NB4 (cell line): ENCODE measurements at regions not wholly inside any gene's neighbourhood (a gene's known extent, or its start where the extent isn't known, plus 50 kb on each side); places are given as distances from the start of the nearest gene placed in this dataset.
"Not testable (repeated sequence)": the region's sequence is repeated elsewhere in the genome, so short reads cannot be mapped to it uniquely, and the experiment has no call there.

ENCODE experiments used
- POLR2A ChIP-seq: IDR thresholded peaks from 2 replicates; pipeline ENCODE4 v1.6.1; 2011; ENCODE audit warnings: mild to moderate bottlenecking; ENCODE audit not compliant: insufficient read length; ENCODE audit errors: extremely low read depth
- TF ChIP-seq, protein P1 (sequence below): IDR thresholded peaks from one replicate; pipeline ENCODE4 v1.5.1; 2012; ENCODE audit warnings: low read depth, low read length

DNA sequence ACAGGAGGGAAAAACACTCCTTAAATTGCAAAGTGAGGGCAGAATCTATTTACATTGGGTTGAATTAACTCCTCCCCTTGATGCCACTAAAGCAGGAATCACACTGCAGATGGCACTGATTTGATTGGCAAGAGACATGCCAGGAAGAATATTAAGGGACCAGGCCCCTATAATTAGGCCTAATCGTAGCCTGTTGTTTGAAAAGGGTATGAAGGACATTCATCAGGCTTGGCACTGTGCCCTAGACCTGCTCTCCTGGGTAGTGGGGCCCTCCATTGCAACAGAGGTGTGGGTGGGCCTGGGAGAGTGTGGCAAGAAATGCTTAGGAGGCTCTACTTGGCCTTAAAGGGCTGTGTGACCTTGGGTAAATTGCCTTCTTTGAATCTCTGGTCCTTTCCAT is 102.3 kb downstream of the SINHCAF start:
- TF ChIP-seq, protein P1, sequence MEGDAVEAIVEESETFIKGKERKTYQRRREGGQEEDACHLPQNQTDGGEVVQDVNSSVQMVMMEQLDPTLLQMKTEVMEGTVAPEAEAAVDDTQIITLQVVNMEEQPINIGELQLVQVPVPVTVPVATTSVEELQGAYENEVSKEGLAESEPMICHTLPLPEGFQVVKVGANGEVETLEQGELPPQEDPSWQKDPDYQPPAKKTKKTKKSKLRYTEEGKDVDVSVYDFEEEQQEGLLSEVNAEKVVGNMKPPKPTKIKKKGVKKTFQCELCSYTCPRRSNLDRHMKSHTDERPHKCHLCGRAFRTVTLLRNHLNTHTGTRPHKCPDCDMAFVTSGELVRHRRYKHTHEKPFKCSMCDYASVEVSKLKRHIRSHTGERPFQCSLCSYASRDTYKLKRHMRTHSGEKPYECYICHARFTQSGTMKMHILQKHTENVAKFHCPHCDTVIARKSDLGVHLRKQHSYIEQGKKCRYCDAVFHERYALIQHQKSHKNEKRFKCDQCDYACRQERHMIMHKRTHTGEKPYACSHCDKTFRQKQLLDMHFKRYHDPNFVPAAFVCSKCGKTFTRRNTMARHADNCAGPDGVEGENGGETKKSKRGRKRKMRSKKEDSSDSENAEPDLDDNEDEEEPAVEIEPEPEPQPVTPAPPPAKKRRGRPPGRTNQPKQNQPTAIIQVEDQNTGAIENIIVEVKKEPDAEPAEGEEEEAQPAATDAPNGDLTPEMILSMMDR: not testable (repeated sequence)
- TF ChIP-seq POLR2A: not testable (repeated sequence)
